Glutamatergic neuron (in vitro differentiated cells): ENCODE measurements at regions not wholly inside any gene's neighbourhood (a gene's known extent, or its start where the extent isn't known, plus 50 kb on each side); places are given as distances from the start of the nearest gene placed in this dataset.
"Not testable (repeated sequence)": the region's sequence is repeated elsewhere in the genome, so short reads cannot be mapped to it uniquely, and the experiment has no call there.

Experiments
- DNase-seq: peaks from one replicate; pipeline ENCODE4 v3.0.0; 2022
- H3K27ac Mint-ChIP-seq: one replicate; pipeline ENCODE4 v1.8.0; 2020; ENCODE audit warnings: mild to moderate bottlenecking, mixed read lengths, inconsistent platforms; ENCODE audit not compliant: unreplicated experiment
- H3K27me3 Mint-ChIP-seq: one replicate; pipeline ENCODE4 v1.8.0; 2020; ENCODE audit warnings: mild to moderate bottlenecking, moderate library complexity, mixed read lengths, inconsistent platforms; ENCODE audit not compliant: unreplicated experiment
- H3K36me3 Mint-ChIP-seq: one replicate; pipeline ENCODE4 v1.8.0; 2020; ENCODE audit warnings: mild to moderate bottlenecking, mixed read lengths, inconsistent platforms; ENCODE audit not compliant: unreplicated experiment
- H3K4me1 Mint-ChIP-seq: one replicate; pipeline ENCODE4 v1.8.0; 2020; ENCODE audit warnings: mild to moderate bottlenecking, low read depth, mixed read lengths, inconsistent platforms; ENCODE audit not compliant: unreplicated experiment
- H3K4me3 Mint-ChIP-seq: one replicate; pipeline ENCODE4 v1.8.0; 2020; ENCODE audit warnings: mild to moderate bottlenecking, mixed read lengths, inconsistent platforms; ENCODE audit not compliant: unreplicated experiment
- H3K9me3 Mint-ChIP-seq: one replicate; pipeline ENCODE4 v1.8.0; 2020; ENCODE audit warnings: mild to moderate bottlenecking, moderate library complexity, mixed read lengths, inconsistent platforms; ENCODE audit not compliant: unreplicated experiment
- TF ChIP-seq, protein P1 (sequence below): fragments of 200-600 bp; sonication (generic); IDR thresholded peaks from one replicate; pipeline ENCODE4 v1.5.0; 2021; ENCODE audit not compliant: partially characterized antibody, unreplicated experiment

DNA sequence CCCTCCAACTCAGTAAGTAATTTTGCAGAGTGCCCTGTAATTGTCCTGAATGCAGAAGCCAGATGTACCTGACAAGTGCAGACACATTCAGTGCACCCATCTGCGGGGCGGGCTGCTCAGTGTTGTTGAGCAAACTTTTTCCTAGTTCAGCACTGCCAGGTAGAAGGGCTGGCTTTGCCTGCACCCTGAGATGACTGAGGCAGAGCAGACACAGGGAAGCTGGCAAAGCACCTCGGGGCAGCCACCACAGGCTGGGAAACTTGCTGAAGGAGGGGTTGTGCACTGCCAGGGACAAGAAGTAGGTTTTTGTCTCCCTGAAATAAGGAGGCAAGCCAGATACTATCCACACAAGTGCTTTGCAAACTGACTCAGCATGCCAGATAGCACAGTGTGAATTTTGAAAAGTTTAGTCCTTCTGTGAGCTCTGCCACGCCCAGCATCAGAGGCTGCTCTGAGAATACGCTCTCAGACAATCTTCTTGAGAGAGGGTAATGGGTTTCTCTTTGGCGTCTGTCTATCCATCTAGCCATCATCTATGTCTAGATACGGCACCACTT lies 62.3 kb downstream of the SOWAHC start:
- no peak for DNase-seq
- H3K27me3 Mint-ChIP-seq = no peaks in the 10 kb centered on the region
- H3K36me3 Mint-ChIP-seq = peaks cover 6% of the 10 kb centered on the region
- H3K9me3 Mint-ChIP-seq = peaks cover 6% of the 10 kb centered on the region
- no peak overlapping the region for H3K27ac Mint-ChIP-seq
- H3K4me3 Mint-ChIP-seq = no peak overlapping the region
- H3K4me1 Mint-ChIP-seq = peaks cover 22% of the 10 kb centered on the region
- TF ChIP-seq, protein P1, sequence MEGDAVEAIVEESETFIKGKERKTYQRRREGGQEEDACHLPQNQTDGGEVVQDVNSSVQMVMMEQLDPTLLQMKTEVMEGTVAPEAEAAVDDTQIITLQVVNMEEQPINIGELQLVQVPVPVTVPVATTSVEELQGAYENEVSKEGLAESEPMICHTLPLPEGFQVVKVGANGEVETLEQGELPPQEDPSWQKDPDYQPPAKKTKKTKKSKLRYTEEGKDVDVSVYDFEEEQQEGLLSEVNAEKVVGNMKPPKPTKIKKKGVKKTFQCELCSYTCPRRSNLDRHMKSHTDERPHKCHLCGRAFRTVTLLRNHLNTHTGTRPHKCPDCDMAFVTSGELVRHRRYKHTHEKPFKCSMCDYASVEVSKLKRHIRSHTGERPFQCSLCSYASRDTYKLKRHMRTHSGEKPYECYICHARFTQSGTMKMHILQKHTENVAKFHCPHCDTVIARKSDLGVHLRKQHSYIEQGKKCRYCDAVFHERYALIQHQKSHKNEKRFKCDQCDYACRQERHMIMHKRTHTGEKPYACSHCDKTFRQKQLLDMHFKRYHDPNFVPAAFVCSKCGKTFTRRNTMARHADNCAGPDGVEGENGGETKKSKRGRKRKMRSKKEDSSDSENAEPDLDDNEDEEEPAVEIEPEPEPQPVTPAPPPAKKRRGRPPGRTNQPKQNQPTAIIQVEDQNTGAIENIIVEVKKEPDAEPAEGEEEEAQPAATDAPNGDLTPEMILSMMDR = no peak

DNA sequence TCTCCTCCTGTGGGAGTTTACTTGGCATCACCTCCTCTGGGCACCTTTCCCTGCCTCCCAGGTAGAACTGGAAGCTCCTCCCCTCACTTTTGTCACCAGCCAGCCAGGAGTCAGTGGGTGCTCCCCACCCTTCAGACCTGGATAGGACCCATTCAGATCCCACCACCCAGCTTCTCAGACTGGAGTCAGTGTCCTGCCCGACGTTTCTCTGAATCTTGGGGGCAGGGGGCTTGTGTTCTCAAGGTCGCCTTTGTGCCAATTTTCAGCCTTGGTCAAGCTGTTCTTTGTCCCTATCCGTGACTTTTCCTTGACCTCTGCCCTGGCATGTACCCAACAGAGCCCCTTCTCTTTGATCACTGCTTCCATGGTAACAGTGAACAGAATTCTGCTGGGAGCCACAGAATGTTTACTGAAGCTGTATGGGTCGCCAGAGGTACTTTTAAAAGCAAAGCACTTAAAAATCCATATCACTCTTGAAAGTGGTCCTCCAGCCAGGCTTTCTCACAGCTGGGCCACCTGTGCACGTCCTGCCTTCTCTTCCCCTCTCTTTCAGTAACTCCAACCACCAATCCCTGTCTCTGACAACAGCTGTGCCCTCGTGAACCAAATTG lies 63.1 kb downstream of the SOWAHC start:
- not testable (repeated sequence) for H3K9me3 Mint-ChIP-seq, H3K27me3 Mint-ChIP-seq, H3K36me3 Mint-ChIP-seq, DNase-seq
- peak overlapping the region; percentile 48 for H3K27ac Mint-ChIP-seq
- H3K4me3 Mint-ChIP-seq = peak overlapping the region; percentile 42
- peaks cover 22% of the 10 kb centered on the region for H3K4me1 Mint-ChIP-seq

DNA sequence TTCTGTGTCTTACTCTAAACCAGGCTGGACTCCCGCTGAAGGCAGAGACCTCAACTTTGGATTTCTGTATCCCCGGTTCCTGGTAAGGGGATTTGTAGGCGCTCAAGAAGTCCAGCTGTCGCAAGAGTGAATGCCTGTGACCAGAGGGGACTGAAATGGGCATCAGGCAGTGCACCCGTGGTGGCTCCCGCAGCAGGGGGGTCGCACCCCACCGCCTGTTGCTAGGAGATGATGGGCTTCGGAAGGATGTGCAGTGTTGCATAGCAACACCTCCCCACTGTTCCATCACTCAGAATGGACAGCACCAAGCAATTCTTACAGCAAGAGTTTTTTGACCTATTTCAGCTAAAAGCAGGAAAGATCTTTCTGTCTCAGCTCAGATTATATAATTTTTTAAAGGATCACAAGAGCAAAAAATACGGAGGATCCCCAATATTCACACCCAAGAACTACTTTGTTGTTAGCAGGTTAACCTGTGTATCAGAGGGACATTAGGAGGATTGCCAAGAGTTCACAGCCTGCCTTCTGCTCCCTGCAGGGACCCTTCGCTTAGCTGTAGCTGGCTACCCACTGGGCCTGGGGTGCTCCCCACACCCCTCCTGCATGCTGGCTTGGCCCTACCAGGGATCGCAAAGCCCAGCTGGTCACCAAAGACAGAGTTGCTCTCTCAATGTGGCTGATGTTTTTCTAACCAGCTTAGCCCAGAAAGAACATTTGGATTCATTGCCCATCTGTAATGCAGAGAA lies 63.8 kb downstream of the SOWAHC start:
- Mint-ChIP-seq H3K27me3 (no peaks in the 10 kb centered on the region), H3K9me3 (peaks cover 6% of the 10 kb centered on the region), H3K4me3 (peak overlapping the region; percentile 35), H3K36me3 (no peaks in the 10 kb centered on the region), H3K4me1 (peaks cover 22% of the 10 kb centered on the region), H3K27ac (peak overlapping the region; percentile 48)
- DNase-seq = no peak
- TF ChIP-seq, protein P1 = no peak

DNA sequence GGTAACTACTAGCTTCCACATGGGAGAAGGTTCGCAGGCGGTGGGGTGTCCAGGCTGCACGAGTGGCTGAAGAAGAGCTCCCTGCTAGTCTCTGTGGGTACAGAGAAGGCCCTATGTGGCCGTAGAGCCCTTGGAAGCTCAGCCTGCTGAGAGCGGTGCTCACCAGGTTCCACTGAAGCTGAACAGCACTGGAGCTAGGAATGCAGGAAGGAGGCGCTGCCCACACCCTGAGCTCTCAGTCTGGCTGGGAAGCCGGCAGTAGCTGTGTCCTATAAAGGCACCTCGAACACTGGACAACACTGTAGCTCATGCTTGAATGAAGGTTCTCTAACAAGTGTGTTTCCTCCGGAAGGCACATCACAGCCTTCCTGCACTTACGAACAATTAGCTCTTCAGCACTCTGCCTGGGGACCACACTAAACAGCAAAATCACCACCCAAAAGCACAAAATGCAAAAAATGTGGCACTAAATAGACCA lies 64.6 kb downstream of the SOWAHC start:
- not testable (repeated sequence) for H3K4me3 Mint-ChIP-seq, H3K27ac Mint-ChIP-seq, H3K36me3 Mint-ChIP-seq, H3K9me3 Mint-ChIP-seq, H3K27me3 Mint-ChIP-seq, DNase-seq
- H3K4me1 Mint-ChIP-seq = peaks cover 22% of the 10 kb centered on the region

DNA sequence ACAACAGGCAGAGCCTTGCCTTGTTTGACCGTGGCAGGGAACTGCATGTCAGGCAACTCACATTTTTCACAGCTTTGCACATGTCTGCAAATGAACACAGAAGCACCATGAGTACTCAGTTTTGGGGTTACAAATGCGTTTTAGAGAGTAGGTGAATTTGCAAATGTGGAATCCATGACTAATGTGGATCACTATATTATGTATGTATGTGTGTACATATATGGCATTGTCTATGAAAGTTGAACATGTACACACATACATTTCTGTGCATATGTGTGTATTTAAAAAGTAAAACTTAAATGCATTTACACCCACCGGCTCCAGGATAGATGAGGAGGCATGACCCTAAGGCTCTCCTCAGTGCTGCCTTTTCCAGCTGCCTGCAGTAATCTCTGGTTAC lies 65.1 kb downstream of the SOWAHC start:
- peaks cover 3% of the 10 kb centered on the region for H3K27me3 Mint-ChIP-seq
- peaks cover 6% of the 10 kb centered on the region for H3K9me3 Mint-ChIP-seq
- TF ChIP-seq, protein P1 = no peak
- no peak overlapping the region for H3K4me3 Mint-ChIP-seq
- DNase-seq = no peak
- no peak overlapping the region for H3K27ac Mint-ChIP-seq
- H3K4me1 Mint-ChIP-seq = peaks cover 22% of the 10 kb centered on the region
- no peaks in the 10 kb centered on the region for H3K36me3 Mint-ChIP-seq

DNA sequence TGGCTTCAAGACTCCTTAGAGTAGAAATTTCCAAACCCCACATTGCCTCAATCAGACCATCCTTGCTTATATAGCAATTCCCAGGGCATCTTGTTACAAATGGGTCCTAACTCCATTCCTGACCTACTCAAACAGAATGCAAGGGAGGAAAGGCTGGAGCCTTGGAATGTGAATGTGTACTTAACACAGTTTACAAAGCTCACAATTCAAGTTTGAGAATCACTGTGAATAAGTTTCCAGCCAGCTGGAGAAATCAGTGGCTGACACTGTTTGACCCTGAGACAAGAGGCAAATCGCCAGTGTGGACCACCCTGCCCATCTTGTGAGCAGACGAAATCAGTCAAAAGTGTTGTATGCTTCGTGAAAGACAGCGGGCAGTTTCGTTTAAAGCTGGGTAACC lies 65.5 kb downstream of the SOWAHC start:
- H3K4me3 Mint-ChIP-seq = no peak overlapping the region
- no peak for DNase-seq
- peaks cover 22% of the 10 kb centered on the region for H3K4me1 Mint-ChIP-seq
- H3K27me3 Mint-ChIP-seq = peaks cover 3% of the 10 kb centered on the region
- H3K36me3 Mint-ChIP-seq = no peaks in the 10 kb centered on the region
- no peak overlapping the region for H3K27ac Mint-ChIP-seq
- H3K9me3 Mint-ChIP-seq = peaks cover 6% of the 10 kb centered on the region
- TF ChIP-seq, protein P1 = no peak
